SK-N-SH (cell line): ENCODE measurements at regions not wholly inside any gene's neighbourhood (a gene's known extent, or its start where the extent isn't known, plus 50 kb on each side); places are given as distances from the start of the nearest gene placed in this dataset.

Experiments used
- CTCF ChIA-PET: fragments of 300-600, 350-600 bp; formaldehyde crosslinking; extraction: SDS; loops from one replicate; lab custom pipeline; 2021; lab: Yijun Ruan, JAX
- POLR2A ChIA-PET: fragments of 350-600 bp; sonication (Branson Sonifier 250); formaldehyde crosslinking; extraction: SDS; loops from one replicate; lab custom pipeline; 2020; ENCODE audit warnings: antibody characterized with exemption, inconsistent platforms; lab: Yijun Ruan, JAX
- DNase-seq: peaks from one replicate; pipeline ENCODE4 v3.0.0; 2012
- H2AFZ ChIP-seq: fragments of 200-600 bp; sonication (generic); 2 replicates; pipeline ENCODE4 v1.8.1; 2016; ENCODE audit warnings: antibody characterized with exemption, mild to moderate bottlenecking, low read depth
- H3F3A ChIP-seq: fragments of 200-600 bp; sonication (generic); replicated peaks from 2 replicates; pipeline ENCODE3; 2016; ENCODE audit warnings: antibody characterized with exemption, mild to moderate bottlenecking; ENCODE audit not compliant: insufficient read depth
- H3K27ac ChIP-seq, 2 experiments: fragments of 200-500 bp in 1 of 2; fragments of 200-600 bp in 1 of 2; sonication (Bioruptor generic) in 1 of 2; sonication (generic), shearing (Covaris generic) in 1 of 2; 2 replicates each; pipeline versions ENCODE4 v1.5.1 to v1.6.1; 2014 to 2016; ENCODE audit warnings: low read depth in 2 of 2, inconsistent platforms in 1 of 2, low read length in 1 of 2, mild to moderate bottlenecking in 1 of 2, mixed read lengths in 1 of 2
- H3K27me3 ChIP-seq: fragments of 200-600 bp; sonication (generic), shearing (Covaris generic); 2 replicates; pipeline ENCODE4 v1.6.1; 2016; ENCODE audit warnings: mixed run types; ENCODE audit not compliant: insufficient read depth
- H3K36me3 ChIP-seq, 2 experiments: fragments of 200-500 bp in 1 of 2; fragments of 200-600 bp in 1 of 2; sonication (Bioruptor generic) in 1 of 2; sonication (generic) in 1 of 2; replicated peaks in 1 of 2; 2 replicates each; pipeline versions ENCODE3 to v1.5.1; 2014 to 2016; ENCODE audit warnings: low read length in 1 of 2, mild to moderate bottlenecking in 1 of 2; ENCODE audit not compliant: insufficient read depth in 2 of 2, control insufficient read depth in 1 of 2
- H3K4me1 ChIP-seq, 2 experiments: fragments of 200-500 bp in 1 of 2; fragments of 200-600 bp in 1 of 2; sonication (Bioruptor generic) in 1 of 2; sonication (generic), shearing (Covaris generic) in 1 of 2; 2 replicates each; pipeline versions ENCODE4 v1.5.1 to v1.6.1; 2014 to 2016; ENCODE audit warnings: low read depth in 1 of 2, low read length in 1 of 2, mixed run types in 1 of 2; ENCODE audit not compliant: insufficient read depth in 2 of 2, control insufficient read depth in 1 of 2
- H3K4me2 ChIP-seq: fragments of 200-600 bp; sonication (generic), shearing (Covaris generic); 2 replicates; pipeline ENCODE4 v1.6.1; 2017; ENCODE audit warnings: mixed run types
- H3K4me3 ChIP-seq, 2 experiments: fragments of 200-500 bp in 1 of 2; fragments of 200-600 bp in 1 of 2; sonication (Bioruptor generic) in 1 of 2; sonication (generic), shearing (Covaris generic) in 1 of 2; 2 replicates each; pipeline versions ENCODE4 v1.5.1 to v1.8.1; 2014 to 2016; ENCODE audit warnings: low read depth in 2 of 2, inconsistent platforms in 1 of 2, low read length in 1 of 2, mild to moderate bottlenecking in 1 of 2, mixed read lengths in 1 of 2, moderate library complexity in 1 of 2
- H3K79me2 ChIP-seq: fragments of 200-600 bp; sonication (generic); 2 replicates; pipeline ENCODE4 v1.8.1; 2017; ENCODE audit warnings: mild to moderate bottlenecking; ENCODE audit not compliant: insufficient read depth
- H3K9ac ChIP-seq: fragments of 200-600 bp; sonication (generic); 2 replicates; pipeline ENCODE4 v1.6.1; 2017; ENCODE audit warnings: mixed run types
- H3K9me2 ChIP-seq: fragments of 200-600 bp; sonication (generic); 2 replicates; pipeline ENCODE4 v1.6.1; 2017; ENCODE audit warnings: mixed run types
- H3K9me3 ChIP-seq: fragments of 200-600 bp; sonication (generic); 2 replicates; pipeline ENCODE4 v1.6.1; 2017; ENCODE audit warnings: mixed run types, mild to moderate bottlenecking, moderate library complexity
- H4K20me1 ChIP-seq: fragments of 200-600 bp; sonication (generic); 2 replicates; pipeline ENCODE4 v1.6.1; 2017; ENCODE audit warnings: mild to moderate bottlenecking, mixed run types; ENCODE audit not compliant: insufficient read depth
- CTCF ChIP-seq: fragments of 200-600 bp; sonication (generic); IDR thresholded peaks from 2 replicates; pipeline ENCODE4 v1.6.1; 2017; ENCODE audit warnings: antibody characterized with exemption, mild to moderate bottlenecking, moderate library complexity
- EZH2phosphoT487 ChIP-seq: fragments of 200-600 bp; sonication (generic); IDR thresholded peaks from 2 replicates; pipeline ENCODE4 v1.6.1; 2017; ENCODE audit warnings: low read depth, mixed run types, mild to moderate bottlenecking, antibody characterized with exemption, moderate library complexity, borderline replicate concordance
- FOXM1 ChIP-seq: IDR thresholded peaks from 2 replicates; pipeline ENCODE4 v1.4.0; 2012; ENCODE audit warnings: low read depth, mild to moderate bottlenecking
- GABPA ChIP-seq: IDR thresholded peaks from 2 replicates; pipeline ENCODE4 v1.4.0; 2012; ENCODE audit warnings: low read depth, mild to moderate bottlenecking
- GATA2 ChIP-seq: sonication (generic); formaldehyde crosslinking; IDR thresholded peaks from 2 replicates; pipeline ENCODE4 v1.5.0; 2020; ENCODE audit warnings: mild to moderate bottlenecking, missing genetic modification reagents
- IRF3 ChIP-seq: fragments of 150-350 bp; IDR thresholded peaks from 2 replicates; pipeline ENCODE4 v1.6.1; 2016; ENCODE audit warnings: mild to moderate bottlenecking, low read depth, low read length
- MEF2A ChIP-seq: IDR thresholded peaks from 2 replicates; pipeline ENCODE4 v1.4.0; 2012; ENCODE audit warnings: low read depth, borderline replicate concordance
- MXI1 ChIP-seq: IDR thresholded peaks from 2 replicates; pipeline ENCODE4 v1.6.1; 2012; ENCODE audit warnings: mild to moderate bottlenecking, low read depth, low read length, improper control_type of control experiment
- NRF1 ChIP-seq: IDR thresholded peaks from 2 replicates; pipeline ENCODE4 v1.6.1; 2012; ENCODE audit warnings: low read depth, mild to moderate bottlenecking, low read length
- PBX3 ChIP-seq: IDR thresholded peaks from 2 replicates; pipeline ENCODE4; 2012
- SIN3A ChIP-seq: IDR thresholded peaks from 2 replicates; pipeline ENCODE4 v1.6.1; 2012; ENCODE audit warnings: low read depth, mild to moderate bottlenecking, low read length, moderate library complexity, borderline replicate concordance
- SMC3 ChIP-seq: IDR thresholded peaks from 2 replicates; pipeline ENCODE4 v1.6.1; 2012; ENCODE audit warnings: low read depth, low read length, improper control_type of control experiment
- TEAD4 ChIP-seq: IDR thresholded peaks from 2 replicates; pipeline ENCODE4 v1.4.0; 2012; ENCODE audit warnings: mild to moderate bottlenecking, borderline replicate concordance; ENCODE audit not compliant: insufficient read depth
- USF1 ChIP-seq: IDR thresholded peaks from 2 replicates; pipeline ENCODE4 v1.4.0; 2012; ENCODE audit warnings: low read depth, borderline replicate concordance
- WGBS: methylation state at CpG from one replicate; pipeline ENCODE4 v1.1.6; 2017; ENCODE audit warnings: low lambda C conversion rate; 5-methylcytosine and 5-hydroxymethylcytosine counted together
- TF ChIP-seq, protein P1 (sequence below): IDR thresholded peaks from 2 replicates; pipeline ENCODE4 v1.6.1; 2012; ENCODE audit warnings: mild to moderate bottlenecking, low read depth, low read length, moderate library complexity
- TF ChIP-seq, protein P2 (sequence below): IDR thresholded peaks from 2 replicates; pipeline ENCODE4 v1.4.0; 2012; ENCODE audit warnings: low read depth, borderline replicate concordance

DNA sequence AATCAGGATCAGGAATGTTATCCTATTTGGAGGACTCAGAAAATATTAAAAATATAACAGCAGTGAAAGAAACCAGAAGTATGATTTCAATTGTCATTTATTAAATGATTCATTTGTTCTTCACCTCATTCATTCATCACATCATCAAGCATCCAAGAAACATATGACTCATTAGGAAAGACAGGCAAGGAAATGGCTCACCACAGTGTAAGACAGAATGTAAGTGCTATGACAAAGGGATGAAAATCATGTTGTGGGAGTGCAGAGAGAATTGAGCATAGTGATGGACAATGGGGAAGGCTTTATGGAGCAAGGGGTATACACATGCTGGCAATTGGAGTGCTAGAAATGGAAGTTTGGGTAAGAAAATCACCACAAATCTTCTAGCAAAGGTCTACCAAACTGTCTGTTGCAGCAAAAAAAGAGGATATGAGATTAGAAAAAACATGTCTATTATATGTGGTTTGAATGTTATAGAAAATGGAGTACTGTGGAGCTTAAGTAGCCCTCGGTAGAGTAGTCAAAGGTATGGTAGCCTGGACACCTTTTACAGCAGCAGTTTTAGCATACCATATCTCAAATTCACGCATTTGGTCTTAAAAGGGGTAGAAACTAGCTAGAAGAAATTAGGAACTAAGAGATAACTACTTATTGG lies 111.1 kb upstream of the GPR149 start:
- Histone ChIP-seq H3K9me3 (no peaks in the 10 kb centered on the region), H3F3A (no peaks in the 10 kb centered on the region), H4K20me1 (no peaks in the 10 kb centered on the region), H3K4me1 (no peaks in the 10 kb centered on the region), H3K9ac (no peak overlapping the region), H3K27me3 (no peaks in the 10 kb centered on the region), H3K4me3 (no peak overlapping the region), H3K27ac (no peak overlapping the region), H2AFZ (no peak overlapping the region), H3K36me3 (no peaks in the 10 kb centered on the region), H3K79me2 (no peaks in the 10 kb centered on the region), H3K9me2 (no peaks in the 10 kb centered on the region), H3K4me2 (no peak overlapping the region)
- ChIA-PET CTCF (no interaction called here), POLR2A (no interaction called here)
- whole genome bisulfite sequencing = 2% methylated on average over 2 of the region's 2 CpGs
- no peak for TF ChIP-seq GATA2
- no peak for TF ChIP-seq SIN3A
- no peak for TF ChIP-seq MXI1
- TF ChIP-seq MEF2A = no peak
- TF ChIP-seq PBX3 = no peak
- no peak for TF ChIP-seq CTCF
- no peak for TF ChIP-seq SMC3
- no peak for TF ChIP-seq NRF1
- no peak for TF ChIP-seq TEAD4
- TF ChIP-seq, protein P1, sequence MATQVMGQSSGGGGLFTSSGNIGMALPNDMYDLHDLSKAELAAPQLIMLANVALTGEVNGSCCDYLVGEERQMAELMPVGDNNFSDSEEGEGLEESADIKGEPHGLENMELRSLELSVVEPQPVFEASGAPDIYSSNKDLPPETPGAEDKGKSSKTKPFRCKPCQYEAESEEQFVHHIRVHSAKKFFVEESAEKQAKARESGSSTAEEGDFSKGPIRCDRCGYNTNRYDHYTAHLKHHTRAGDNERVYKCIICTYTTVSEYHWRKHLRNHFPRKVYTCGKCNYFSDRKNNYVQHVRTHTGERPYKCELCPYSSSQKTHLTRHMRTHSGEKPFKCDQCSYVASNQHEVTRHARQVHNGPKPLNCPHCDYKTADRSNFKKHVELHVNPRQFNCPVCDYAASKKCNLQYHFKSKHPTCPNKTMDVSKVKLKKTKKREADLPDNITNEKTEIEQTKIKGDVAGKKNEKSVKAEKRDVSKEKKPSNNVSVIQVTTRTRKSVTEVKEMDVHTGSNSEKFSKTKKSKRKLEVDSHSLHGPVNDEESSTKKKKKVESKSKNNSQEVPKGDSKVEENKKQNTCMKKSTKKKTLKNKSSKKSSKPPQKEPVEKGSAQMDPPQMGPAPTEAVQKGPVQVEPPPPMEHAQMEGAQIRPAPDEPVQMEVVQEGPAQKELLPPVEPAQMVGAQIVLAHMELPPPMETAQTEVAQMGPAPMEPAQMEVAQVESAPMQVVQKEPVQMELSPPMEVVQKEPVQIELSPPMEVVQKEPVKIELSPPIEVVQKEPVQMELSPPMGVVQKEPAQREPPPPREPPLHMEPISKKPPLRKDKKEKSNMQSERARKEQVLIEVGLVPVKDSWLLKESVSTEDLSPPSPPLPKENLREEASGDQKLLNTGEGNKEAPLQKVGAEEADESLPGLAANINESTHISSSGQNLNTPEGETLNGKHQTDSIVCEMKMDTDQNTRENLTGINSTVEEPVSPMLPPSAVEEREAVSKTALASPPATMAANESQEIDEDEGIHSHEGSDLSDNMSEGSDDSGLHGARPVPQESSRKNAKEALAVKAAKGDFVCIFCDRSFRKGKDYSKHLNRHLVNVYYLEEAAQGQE = no peak
- TF ChIP-seq FOXM1 = no peak
- no peak for TF ChIP-seq EZH2phosphoT487
- no peak for TF ChIP-seq IRF3
- no peak for TF ChIP-seq GABPA
- TF ChIP-seq USF1 = no peak
- TF ChIP-seq, protein P2, sequence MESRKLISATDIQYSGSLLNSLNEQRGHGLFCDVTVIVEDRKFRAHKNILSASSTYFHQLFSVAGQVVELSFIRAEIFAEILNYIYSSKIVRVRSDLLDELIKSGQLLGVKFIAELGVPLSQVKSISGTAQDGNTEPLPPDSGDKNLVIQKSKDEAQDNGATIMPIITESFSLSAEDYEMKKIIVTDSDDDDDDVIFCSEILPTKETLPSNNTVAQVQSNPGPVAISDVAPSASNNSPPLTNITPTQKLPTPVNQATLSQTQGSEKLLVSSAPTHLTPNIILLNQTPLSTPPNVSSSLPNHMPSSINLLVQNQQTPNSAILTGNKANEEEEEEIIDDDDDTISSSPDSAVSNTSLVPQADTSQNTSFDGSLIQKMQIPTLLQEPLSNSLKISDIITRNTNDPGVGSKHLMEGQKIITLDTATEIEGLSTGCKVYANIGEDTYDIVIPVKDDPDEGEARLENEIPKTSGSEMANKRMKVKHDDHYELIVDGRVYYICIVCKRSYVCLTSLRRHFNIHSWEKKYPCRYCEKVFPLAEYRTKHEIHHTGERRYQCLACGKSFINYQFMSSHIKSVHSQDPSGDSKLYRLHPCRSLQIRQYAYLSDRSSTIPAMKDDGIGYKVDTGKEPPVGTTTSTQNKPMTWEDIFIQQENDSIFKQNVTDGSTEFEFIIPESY = no peak
- no peak for DNase-seq
